ENCODE measurements at regions not wholly inside any gene's neighbourhood (a gene's known extent, or its start where the extent isn't known, plus 50 kb on each side); places are given as distances from the start of the nearest gene placed in this dataset.

GRCh38 chr5:56498759-56499395, 265.7 kb upstream of the ANKRD55 start:
- ChIA-PET POLR2A (no interaction called here), CTCF (interaction anchor here (1.4 kb wide), 1 partner anchor 799 kb away, joined by 3 read pairs; no protein-coding TSS in a partner anchor)
- DNase-seq (ENCODE audit: extremely low spot score), result no peak
- no peak for TF ChIP-seq CTCF (IDR thresholded peaks at IDR 0.05; ENCODE audit: control extremely low read depth, extremely low read depth, low read depth, missing control alignments)

DNA sequence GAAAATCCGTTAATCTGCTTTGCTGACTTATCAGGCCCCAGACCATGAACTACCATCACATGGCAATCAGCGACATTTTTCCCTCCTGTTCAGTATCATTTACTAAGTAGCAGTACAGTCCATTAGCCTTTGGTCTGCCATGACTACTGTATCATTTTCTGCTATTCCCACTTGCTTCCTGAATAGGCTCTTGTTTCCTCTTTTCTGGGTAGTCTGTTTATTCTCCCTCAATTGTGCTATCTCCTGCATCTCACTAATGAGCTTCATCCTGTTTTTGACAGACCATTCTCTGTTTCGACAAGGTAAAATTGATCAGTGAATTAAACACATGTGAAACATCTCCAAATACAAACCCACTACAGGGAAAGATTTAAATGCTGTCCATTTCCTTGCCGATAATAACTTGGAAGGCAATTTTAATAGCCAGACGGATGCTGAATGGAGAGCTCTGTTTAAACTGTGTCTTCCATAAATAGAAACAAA, 263.5 kb upstream of the ANKRD55 start:
- no peak for DNase-seq (ENCODE audit: extremely low spot score)
- POLR2A ChIA-PET, result no interaction called here
- no peak for TF ChIP-seq CTCF (IDR thresholded peaks at IDR 0.05; ENCODE audit: control extremely low read depth, extremely low read depth, low read depth, missing control alignments)
- CTCF ChIA-PET, result interaction anchor here (1.1 kb wide), 1 partner anchor 345 kb away, joined by 3 read pairs; no protein-coding TSS in a partner anchor

- DNase-seq (ENCODE audit: extremely low spot score), result peak; percentile 18
- CTCF ChIA-PET, result interaction anchor here (1.8 kb wide), 1 partner anchor 17 kb away, joined by 3 read pairs; no protein-coding TSS in a partner anchor
- TF ChIP-seq CTCF (IDR thresholded peaks at IDR 0.05; ENCODE audit: control extremely low read depth, extremely low read depth, low read depth, missing control alignments), result no peak
- POLR2A ChIA-PET, result interaction anchor here (0.7 kb wide), 1 partner anchor 46 kb away, joined by 3 read pairs; no protein-coding TSS in a partner anchor
These were observed 261.2 kb upstream of the ANKRD55 start for GRCh38 chr5:56494300-56494731.

- no peak for DNase-seq (ENCODE audit: extremely low spot score)
- CTCF ChIA-PET, result interaction anchor here (1.8 kb wide), 1 partner anchor 17 kb away, joined by 3 read pairs; no protein-coding TSS in a partner anchor
- TF ChIP-seq CTCF (IDR thresholded peaks at IDR 0.05; ENCODE audit: control extremely low read depth, extremely low read depth, low read depth, missing control alignments), result no peak
- POLR2A ChIA-PET, result interaction anchor here (0.7 kb wide), 1 partner anchor 47 kb away, joined by 3 read pairs; no protein-coding TSS in a partner anchor
These were observed 260.6 kb upstream of the ANKRD55 start for GRCh38 chr5:56493766-56494165.

GRCh38 chr5:56493308-56493707, 260.2 kb upstream of the ANKRD55 start:
- CTCF ChIA-PET, result interaction anchor here (1.8 kb wide), 1 partner anchor 16 kb away, joined by 3 read pairs; no protein-coding TSS in a partner anchor
- POLR2A ChIA-PET, result no interaction called here
- no peak for DNase-seq (ENCODE audit: extremely low spot score)
- no peak for TF ChIP-seq CTCF (IDR thresholded peaks at IDR 0.05; ENCODE audit: control extremely low read depth, extremely low read depth, low read depth, missing control alignments)

GRCh38 chr5:56492812-56493211, 259.7 kb upstream of the ANKRD55 start:
- ChIA-PET POLR2A (no interaction called here), CTCF (interaction anchor here (1.8 kb wide), 1 partner anchor 16 kb away, joined by 3 read pairs; no protein-coding TSS in a partner anchor)
- no peak for TF ChIP-seq CTCF (IDR thresholded peaks at IDR 0.05; ENCODE audit: control extremely low read depth, extremely low read depth, low read depth, missing control alignments)
- no peak for DNase-seq (ENCODE audit: extremely low spot score)

Measured in GM10248 (cell line).